ENCODE measurements at regions not wholly inside any gene's neighbourhood (a gene's known extent, or its start where the extent isn't known, plus 50 kb on each side); places are given as distances from the start of the nearest gene placed in this dataset.

GRCh38 chr10:89909752-89910151 lies 208.4 kb downstream of the KIF20B start:
- TF ChIP-seq EZH2phosphoT487 (IDR thresholded peaks at IDR 0.05; ENCODE audit: borderline replicate concordance, low read length): no peak
- TF ChIP-seq EZH2 (IDR thresholded peaks at IDR 0.05; ENCODE audit: low read length, unreplicated experiment): no peak
- no peak for TF ChIP-seq CTCF (conservative IDR thresholded peaks at IDR 0.05; ENCODE audit: low read depth, low read length)
- Histone ChIP-seq H3K9me3 (ENCODE audit: low read length) (no peaks in the 10 kb centered on the region), H3F3A (ENCODE audit: low read length, unreplicated experiment) (no peaks in the 10 kb centered on the region), H3K36me3 (ENCODE audit: low read depth, low read length) (no peaks in the 10 kb centered on the region), H3K27ac (ENCODE audit: low read length) (no peak overlapping the region), H3K9me2 (replicated peaks; ENCODE audit: low read length) (no peaks in the 10 kb centered on the region), H3K4me3 (ENCODE audit: low read length) (no peak overlapping the region), H3K4me1 (ENCODE audit: insufficient read depth, low read length) (0 out of 2 replicates have a peak, but pooled peaks cover 7% of the 10 kb centered on the region), H4K20me1 (ENCODE audit: low read length) (no peaks in the 10 kb centered on the region), H3K9ac (ENCODE audit: low read length) (no peak overlapping the region), H3K4me2 (ENCODE audit: low read length) (no peak overlapping the region), H3K79me2 (ENCODE audit: low read length) (no peaks in the 10 kb centered on the region), H2AFZ (ENCODE audit: low read length) (no peak overlapping the region), H3K27me3 (ENCODE audit: low read length) (no peaks in the 10 kb centered on the region)
- ChIA-PET CTCF (no interaction called here), POLR2A (ENCODE audit: unreplicated experiment) (no interaction called here)
- DNase-seq: peak; percentile 23
- no peak for ATAC-seq
- BruUV-seq (replicated peaks): no TSS peak
- intact Hi-C loops (cut with micrococcal nuclease): no loop called here

GRCh38 chr10:89915021-89915420 lies 213.6 kb downstream of the KIF20B start:
- no peak overlapping the region for H3K4me3 ChIP-seq (ENCODE audit: low read length)
- no peak overlapping the region for H3K9ac ChIP-seq (ENCODE audit: low read length)
- H3K79me2 ChIP-seq (ENCODE audit: low read length): no peaks in the 10 kb centered on the region
- DNase-seq (no peak), ATAC-seq (no peak)
- H3K27me3 ChIP-seq (ENCODE audit: low read length): no peaks in the 10 kb centered on the region
- ChIA-PET POLR2A (ENCODE audit: unreplicated experiment) (no interaction called here), CTCF (no interaction called here)
- TF ChIP-seq EZH2 (IDR thresholded peaks at IDR 0.05; ENCODE audit: low read length, unreplicated experiment) (no peak), CTCF (conservative IDR thresholded peaks at IDR 0.05; ENCODE audit: low read depth, low read length) (no peak), EZH2phosphoT487 (IDR thresholded peaks at IDR 0.05; ENCODE audit: borderline replicate concordance, low read length) (no peak)
- no peaks in the 10 kb centered on the region for H3F3A ChIP-seq (ENCODE audit: low read length, unreplicated experiment)
- no peaks in the 10 kb centered on the region for H3K36me3 ChIP-seq (ENCODE audit: low read depth, low read length)
- no peak overlapping the region for H3K4me2 ChIP-seq (ENCODE audit: low read length)
- BruUV-seq (replicated peaks): no TSS peak
- H3K9me2 ChIP-seq (replicated peaks; ENCODE audit: low read length): no peaks in the 10 kb centered on the region
- H3K4me1 ChIP-seq (ENCODE audit: insufficient read depth, low read length): peaks cover 42% of the 10 kb centered on the region
- H3K9me3 ChIP-seq (ENCODE audit: low read length): no peaks in the 10 kb centered on the region
- H2AFZ ChIP-seq (ENCODE audit: low read length): no peak overlapping the region
- H4K20me1 ChIP-seq (ENCODE audit: low read length): no peaks in the 10 kb centered on the region
- H3K27ac ChIP-seq (ENCODE audit: low read length): no peak overlapping the region
- intact Hi-C loops (cut with micrococcal nuclease): no loop called here

- Histone ChIP-seq H3K79me2 (ENCODE audit: low read length) (no peaks in the 10 kb centered on the region), H3K4me2 (ENCODE audit: low read length) (peak overlapping the region; percentile 24; the same call in 1 of the 2 replicates), H4K20me1 (ENCODE audit: low read length) (no peaks in the 10 kb centered on the region), H3K36me3 (ENCODE audit: low read depth, low read length) (no peaks in the 10 kb centered on the region), H3K4me1 (ENCODE audit: insufficient read depth, low read length) (peaks cover 46% of the 10 kb centered on the region), H3K9me3 (ENCODE audit: low read length) (no peaks in the 10 kb centered on the region), H2AFZ (ENCODE audit: low read length) (no peak overlapping the region), H3K9me2 (replicated peaks; ENCODE audit: low read length) (no peaks in the 10 kb centered on the region), H3K4me3 (ENCODE audit: low read length) (no peak overlapping the region), H3F3A (ENCODE audit: low read length, unreplicated experiment) (no peaks in the 10 kb centered on the region), H3K9ac (ENCODE audit: low read length) (no peak overlapping the region), H3K27ac (ENCODE audit: low read length) (no peak overlapping the region), H3K27me3 (ENCODE audit: low read length) (no peaks in the 10 kb centered on the region)
- ATAC-seq: no peak
- TF ChIP-seq EZH2phosphoT487 (IDR thresholded peaks at IDR 0.05; ENCODE audit: borderline replicate concordance, low read length) (no peak), EZH2 (IDR thresholded peaks at IDR 0.05; ENCODE audit: low read length, unreplicated experiment) (no peak)
- intact Hi-C loops (cut with micrococcal nuclease): no loop called here
- POLR2A ChIA-PET (ENCODE audit: unreplicated experiment): no interaction called here
- CTCF ChIA-PET: interaction anchor here (0.7 kb wide), 1 partner anchor 28 kb away, joined by 3 read pairs; no protein-coding TSS in a partner anchor
- DNase-seq: no peak
- BruUV-seq (replicated peaks): no TSS peak
Observed at GRCh38 chr10:89915968-89916367, 214.6 kb downstream of the KIF20B start.
